HG03342 (cell line): ENCODE measurements at regions not wholly inside any gene's neighbourhood (a gene's known extent, or its start where the extent isn't known, plus 50 kb on each side); places are given as distances from the start of the nearest gene placed in this dataset.

Source experiments
- ATAC-seq: cut with Tn5 transposase; IDR thresholded peaks from one replicate; pipeline ENCODE4 v1.9.1; 2021; ENCODE audit warnings: mild to moderate bottlenecking, moderate library complexity; ENCODE audit not compliant: unreplicated experiment

GRCh38 chr3:140809316-140809715 lies 131.5 kb downstream of the TRIM42 start:
- ATAC-seq, result no peak

GRCh38 chr3:140816372-140817195 lies 125.1 kb upstream of the SLC25A36 start:
- peak; percentile 99 for ATAC-seq

GRCh38 chr3:140821493-140821892 lies 120.1 kb upstream of the SLC25A36 start:
- no peak for ATAC-seq

GRCh38 chr3:140822401-140823047 lies 119.1 kb upstream of the SLC25A36 start:
- ATAC-seq, result no peak

- ATAC-seq, result no peak
These were observed 118.5 kb upstream of the SLC25A36 start for GRCh38 chr3:140823106-140823505.

- ATAC-seq, result no peak
These were observed 113.7 kb upstream of the SLC25A36 start for GRCh38 chr3:140827894-140828293.

- ATAC-seq, result no peak
These were observed 113.1 kb upstream of the SLC25A36 start for GRCh38 chr3:140828585-140828984.

- no peak for ATAC-seq
These were observed 111.8 kb upstream of the SLC25A36 start for GRCh38 chr3:140829796-140830195.

- no peak for ATAC-seq
These were observed 111.2 kb upstream of the SLC25A36 start for GRCh38 chr3:140830391-140830790.

GRCh38 chr3:140832883-140833282 lies 108.8 kb upstream of the SLC25A36 start:
- ATAC-seq, result no peak

GRCh38 chr3:140834266-140835037 lies 107.2 kb upstream of the SLC25A36 start:
- ATAC-seq, result no peak

- peak; percentile 98 for ATAC-seq
These were observed 98.5 kb upstream of the SLC25A36 start for GRCh38 chr3:140842984-140843649.

GRCh38 chr3:140843656-140844055 lies 98.0 kb upstream of the SLC25A36 start:
- ATAC-seq, result no peak

GRCh38 chr3:140844072-140844471 lies 97.6 kb upstream of the SLC25A36 start:
- no peak for ATAC-seq

GRCh38 chr3:140845882-140846281 lies 95.8 kb upstream of the SLC25A36 start:
- peak; percentile 32 for ATAC-seq

- ATAC-seq, result no peak
These were observed 93.0 kb upstream of the SLC25A36 start for GRCh38 chr3:140848666-140849065.

GRCh38 chr3:140850210-140850955 lies 91.3 kb upstream of the SLC25A36 start:
- no peak for ATAC-seq

GRCh38 chr3:140854961-140855360 lies 86.7 kb upstream of the SLC25A36 start:
- no peak for ATAC-seq

GRCh38 chr3:140856905-140857304 lies 84.7 kb upstream of the SLC25A36 start:
- ATAC-seq, result no peak

GRCh38 chr3:140857993-140858392 lies 83.6 kb upstream of the SLC25A36 start:
- ATAC-seq, result no peak
